ENCODE measurements at regions not wholly inside any gene's neighbourhood (a gene's known extent, or its start where the extent isn't known, plus 50 kb on each side); places are given as distances from the start of the nearest gene placed in this dataset.
A peak's percentile ranks its signal among the peaks of the same experiment; 100 is the strongest.
"Not testable (repeated sequence)": the region's sequence is repeated elsewhere in the genome, so short reads cannot be mapped to it uniquely, and the experiment has no call there.

DNA sequence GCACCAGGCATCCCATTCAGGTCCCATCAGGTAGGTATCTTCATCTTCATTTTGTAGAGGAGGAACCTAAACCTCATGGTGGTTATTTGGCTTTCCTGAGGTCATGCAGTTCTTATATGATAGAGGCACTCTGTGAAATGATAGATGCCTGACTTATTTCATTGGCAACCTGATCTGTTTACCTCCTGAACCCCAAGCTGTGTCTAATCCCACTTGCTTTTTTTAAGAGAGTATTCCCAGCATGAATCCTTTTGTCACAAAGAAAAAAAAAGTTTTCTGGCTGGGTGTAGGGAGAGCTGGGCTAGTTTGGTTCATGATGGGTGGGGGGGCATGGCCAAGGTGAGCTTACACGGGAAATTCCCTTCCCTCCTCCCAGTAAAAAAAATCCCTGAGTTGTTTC is 154.2 kb downstream of the TENT5C start:
- H3K36me3 ChIP-seq: no peaks in the 10 kb centered on the region
- H4K20me1 ChIP-seq: no peaks in the 10 kb centered on the region
- H3K4me3 ChIP-seq: no peak overlapping the region
- no peak for TF ChIP-seq Cebpa-rat (IDR thresholded peaks at IDR 0.05)
- no peaks in the 10 kb centered on the region for H3K27me3 ChIP-seq
- H3K4me2 ChIP-seq: peak overlapping the region in 7 of 11 experiments; percentile 23 to 54 (median 44); a peak in 10 of 22 replicates
- H3K27ac ChIP-seq: no peak overlapping the region
- H3K4me1 ChIP-seq: peaks cover 0 to 24% (median 10%) of the 10 kb centered on the region in 10 experiments; a peak in 13 of 20 replicates
- no peak overlapping the region for H3K9ac ChIP-seq
- H3K9me3 ChIP-seq (replicated peaks in 1 of 11): peaks cover 0 to 8% (median 0%) of the 10 kb centered on the region in 11 experiments; a peak in 1 of 22 replicates

DNA sequence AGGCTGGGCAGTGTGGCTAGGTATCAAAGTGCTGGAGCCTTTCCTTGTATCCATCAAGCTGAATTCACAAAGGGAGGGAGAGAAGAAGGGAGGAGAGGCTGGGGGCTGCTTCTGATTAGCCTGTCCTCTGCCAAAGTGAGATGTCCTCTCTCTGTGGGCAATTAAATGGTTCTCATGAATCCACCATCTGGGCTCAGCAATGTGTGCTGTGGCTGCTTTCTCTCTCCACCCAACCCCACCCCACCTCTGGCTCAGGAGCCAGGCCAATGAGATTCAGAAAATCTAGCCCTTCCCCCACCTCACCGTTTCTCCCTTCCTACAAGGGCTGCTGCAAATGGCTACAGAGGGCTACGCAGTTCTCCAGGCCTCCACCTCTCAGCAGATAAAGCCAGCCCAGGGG is 154.6 kb downstream of the TENT5C start:
- H3K9ac ChIP-seq: no peak overlapping the region
- peaks cover 0 to 8% (median 0%) of the 10 kb centered on the region in 11 experiments; a peak in 1 of 22 replicates for H3K9me3 ChIP-seq (replicated peaks in 1 of 11)
- peak overlapping the region in 7 of 11 experiments; percentile 23 to 54 (median 44); a peak in 11 of 22 replicates for H3K4me2 ChIP-seq
- no peak overlapping the region for H3K27ac ChIP-seq
- no peaks in the 10 kb centered on the region for H3K27me3 ChIP-seq
- no peak overlapping the region for H3K4me3 ChIP-seq
- TF ChIP-seq Cebpa-rat (IDR thresholded peaks at IDR 0.05): no peak
- H3K36me3 ChIP-seq: no peaks in the 10 kb centered on the region
- peaks cover 0 to 24% (median 10%) of the 10 kb centered on the region in 10 experiments; a peak in 13 of 20 replicates for H3K4me1 ChIP-seq
- H4K20me1 ChIP-seq: no peaks in the 10 kb centered on the region

DNA sequence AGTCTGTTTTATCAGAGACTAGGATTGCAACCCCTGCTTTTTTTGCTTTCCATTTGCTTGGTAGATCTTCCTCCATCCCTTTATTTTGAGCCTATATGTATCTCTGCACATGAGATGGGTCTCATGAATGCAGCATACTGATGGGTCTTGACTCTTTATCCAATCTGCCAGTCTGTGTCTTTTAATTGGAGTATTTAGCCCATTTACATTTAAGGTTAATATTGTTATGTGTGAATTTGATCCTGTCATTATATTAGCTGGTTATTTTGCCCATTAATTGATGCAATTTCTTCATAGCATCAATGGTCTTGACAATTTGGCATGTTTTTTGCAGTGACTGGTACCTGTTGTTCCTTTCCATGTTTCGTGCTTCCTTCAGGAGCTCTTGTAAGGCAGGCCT is 161.7 kb downstream of the GDAP2 start:
- not testable (repeated sequence) for H3K27me3 ChIP-seq, H3K4me3 ChIP-seq, H3K9ac ChIP-seq, H3K36me3 ChIP-seq, H3K4me1 ChIP-seq, H3K27ac ChIP-seq, H3K4me2 ChIP-seq, H4K20me1 ChIP-seq
- H3K9me3 ChIP-seq (replicated peaks in 1 of 11): peaks cover 46 to 59% (median 49%) of the 10 kb centered on the region in 11 experiments

DNA sequence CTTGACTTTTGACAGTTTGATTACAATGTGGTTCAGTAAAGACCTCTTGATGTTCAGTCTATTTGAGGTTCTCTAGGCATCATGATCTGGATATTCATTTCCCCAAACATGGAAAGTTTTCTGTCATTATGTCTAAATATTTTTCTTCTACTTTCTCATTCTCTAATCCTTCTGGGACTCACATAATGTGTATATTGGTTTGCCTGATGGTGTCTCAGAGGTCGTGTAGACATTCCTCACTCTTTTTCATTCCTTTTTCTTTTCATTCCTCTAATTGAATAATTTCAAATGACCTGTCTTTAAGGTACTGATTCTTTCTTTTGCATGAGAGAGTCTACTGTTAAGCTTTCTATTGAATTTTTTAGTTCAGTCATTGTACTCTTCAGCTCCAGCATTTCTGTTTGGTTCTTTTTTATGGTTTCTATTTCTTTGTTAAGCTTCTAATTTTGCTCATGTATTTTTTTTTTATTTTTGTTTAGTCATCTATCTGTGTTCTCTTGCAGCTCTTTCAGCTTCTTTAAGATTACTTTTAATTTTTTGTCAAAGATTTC is 158.4 kb downstream of the GDAP2 start:
- H3K9ac ChIP-seq: no peak overlapping the region
- peaks cover 49 to 66% (median 52%) of the 10 kb centered on the region in 11 experiments for H3K9me3 ChIP-seq (replicated peaks in 1 of 11)
- no peaks in the 10 kb centered on the region for H3K27me3 ChIP-seq
- H3K36me3 ChIP-seq: no peaks in the 10 kb centered on the region
- H3K4me3 ChIP-seq: no peak overlapping the region
- no peaks in the 10 kb centered on the region for H4K20me1 ChIP-seq
- no peak overlapping the region for H3K27ac ChIP-seq
- no peak overlapping the region for H3K4me2 ChIP-seq
- no peaks in the 10 kb centered on the region for H3K4me1 ChIP-seq
- TF ChIP-seq Cebpa-rat (IDR thresholded peaks at IDR 0.05): no peak

DNA sequence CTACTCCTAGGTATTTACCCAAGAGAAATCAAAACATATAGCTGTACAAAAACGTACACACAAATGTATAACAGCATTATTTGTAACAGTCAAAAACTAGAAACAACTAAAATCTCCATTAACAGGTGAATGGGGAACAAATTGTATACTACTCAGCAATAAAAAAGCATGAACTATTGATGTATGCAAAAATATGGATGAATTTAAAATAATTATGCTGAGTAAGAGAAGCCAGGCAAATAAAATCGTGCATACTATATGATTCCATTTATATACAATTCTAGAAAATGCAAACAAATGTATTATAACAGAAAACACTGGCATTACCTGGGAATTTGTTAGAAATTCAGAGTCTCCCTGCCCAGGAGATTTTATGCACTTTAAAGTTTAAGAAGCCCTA is 150.1 kb downstream of the GDAP2 start:
- Histone ChIP-seq H3K27me3 (no peaks in the 10 kb centered on the region), H3K36me3 (no peaks in the 10 kb centered on the region), H3K27ac (no peak overlapping the region), H3K4me3 (no peak overlapping the region), H3K9me3 (replicated peaks in 1 of 11) (no peaks in the 10 kb centered on the region), H4K20me1 (no peaks in the 10 kb centered on the region), H3K9ac (no peak overlapping the region), H3K4me2 (no peak overlapping the region), H3K4me1 (no peaks in the 10 kb centered on the region)
- TF ChIP-seq Cebpa-rat (IDR thresholded peaks at IDR 0.05): no peak

DNA sequence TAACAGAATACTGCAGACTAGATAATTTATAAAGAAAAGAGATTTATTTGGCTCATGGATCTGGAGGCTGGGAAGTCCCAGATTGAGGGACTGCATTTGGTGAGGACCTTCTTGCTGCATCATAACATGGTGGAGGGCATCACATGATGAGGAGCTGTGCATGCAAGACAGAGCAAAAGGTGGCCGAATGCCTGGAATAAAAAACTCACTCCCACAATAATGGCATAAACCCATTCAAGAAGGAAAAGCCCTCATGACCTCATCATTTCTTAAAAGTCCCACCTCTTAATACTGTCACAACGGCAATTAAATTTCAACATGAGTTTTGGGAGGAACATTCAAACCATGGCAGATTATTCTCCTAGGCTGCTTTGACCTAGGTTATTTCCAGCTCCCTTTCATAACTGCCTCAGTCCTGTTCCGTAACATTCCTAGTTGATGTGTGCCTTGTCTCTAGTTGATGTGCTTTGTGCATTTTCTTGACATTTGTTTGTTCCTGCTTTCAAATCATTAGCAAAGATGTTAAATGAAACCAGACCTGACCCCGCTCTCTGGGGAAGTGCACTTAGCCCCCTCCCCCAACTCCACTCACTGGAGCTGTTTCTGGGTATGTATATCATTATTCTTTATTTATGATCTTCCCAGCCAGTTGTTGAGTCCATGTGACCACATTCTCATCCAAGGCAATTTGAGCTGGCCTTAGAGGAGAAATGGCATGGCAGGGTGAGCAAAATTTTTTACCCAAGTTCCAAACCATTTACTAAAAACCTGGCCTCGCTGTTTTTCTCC is 148.5 kb downstream of the GDAP2 start:
- H3K9ac ChIP-seq: no peak overlapping the region
- no peak overlapping the region for H3K27ac ChIP-seq
- H3K9me3 ChIP-seq (replicated peaks in 1 of 11): no peaks in the 10 kb centered on the region
- no peaks in the 10 kb centered on the region for H4K20me1 ChIP-seq
- H3K4me1 ChIP-seq: no peaks in the 10 kb centered on the region
- TF ChIP-seq Cebpa-rat (IDR thresholded peaks at IDR 0.05): no peak
- H3K27me3 ChIP-seq: no peaks in the 10 kb centered on the region
- H3K36me3 ChIP-seq: no peaks in the 10 kb centered on the region
- no peak overlapping the region for H3K4me2 ChIP-seq
- H3K4me3 ChIP-seq: no peak overlapping the region

DNA sequence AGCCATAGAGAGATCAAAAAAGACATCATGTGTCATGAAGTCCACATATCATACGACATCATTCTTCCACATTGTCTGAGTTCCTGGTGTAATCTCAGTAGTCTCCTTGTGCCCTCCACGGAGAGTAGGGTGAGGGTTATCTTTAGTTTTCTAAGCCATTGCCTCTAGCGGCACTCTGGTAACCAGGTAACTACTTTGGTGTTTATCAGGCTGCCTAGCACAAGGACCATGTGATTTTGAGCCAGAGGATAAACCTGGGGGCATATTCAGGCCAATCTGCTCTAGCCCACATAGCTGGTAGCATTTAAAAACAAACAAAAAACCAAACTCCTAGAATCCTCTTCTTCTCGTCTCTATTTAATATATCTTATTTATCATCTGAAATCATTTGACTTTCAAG is 147.4 kb downstream of the GDAP2 start:
- Histone ChIP-seq H4K20me1 (no peaks in the 10 kb centered on the region), H3K36me3 (no peaks in the 10 kb centered on the region), H3K9ac (no peak overlapping the region), H3K4me1 (no peaks in the 10 kb centered on the region), H3K4me3 (no peak overlapping the region), H3K4me2 (no peak overlapping the region), H3K9me3 (replicated peaks in 1 of 11) (no peaks in the 10 kb centered on the region), H3K27ac (no peak overlapping the region), H3K27me3 (no peaks in the 10 kb centered on the region)
- TF ChIP-seq Cebpa-rat (IDR thresholded peaks at IDR 0.05): no peak

DNA sequence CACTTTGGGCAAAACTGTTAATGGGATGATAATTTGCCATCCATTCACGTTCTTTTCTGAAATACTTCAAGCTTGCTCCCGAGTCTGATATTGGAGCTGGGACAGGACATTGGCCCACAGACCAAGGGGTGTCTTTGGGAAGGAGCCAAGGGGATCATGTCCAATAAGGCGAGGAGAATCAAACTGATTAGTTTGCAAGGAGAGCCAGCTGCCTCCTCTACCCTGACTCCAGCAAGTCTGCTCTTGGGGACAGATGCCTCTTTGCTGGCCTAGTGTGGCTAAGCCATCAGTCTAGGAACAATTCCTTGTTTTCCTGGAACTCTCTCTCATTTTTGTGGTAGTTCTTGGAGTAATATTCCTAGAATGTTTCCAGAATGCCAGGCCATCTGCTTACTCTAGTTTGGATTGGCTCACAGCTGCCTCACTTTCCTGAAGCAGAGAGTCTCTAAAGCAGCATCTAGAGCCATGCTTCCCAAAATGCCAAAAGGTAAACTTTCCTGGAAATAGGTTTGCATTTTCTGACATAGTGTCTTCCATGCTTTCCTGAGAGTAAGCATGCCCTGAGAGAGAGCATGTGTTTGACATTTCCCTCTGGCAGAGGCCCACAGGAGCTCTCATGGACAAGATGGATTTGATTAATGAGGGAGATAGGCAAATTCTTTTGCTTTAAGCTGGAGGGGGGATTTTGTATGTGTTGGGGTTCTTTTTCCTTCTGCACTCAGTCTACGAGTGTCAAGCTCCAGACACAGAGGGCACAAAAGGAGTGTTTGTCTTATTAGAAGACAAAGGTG is 145.6 kb downstream of the GDAP2 start:
- Histone ChIP-seq H3K9me3 (replicated peaks in 1 of 11) (no peaks in the 10 kb centered on the region), H3K4me3 (no peak overlapping the region)

DNA sequence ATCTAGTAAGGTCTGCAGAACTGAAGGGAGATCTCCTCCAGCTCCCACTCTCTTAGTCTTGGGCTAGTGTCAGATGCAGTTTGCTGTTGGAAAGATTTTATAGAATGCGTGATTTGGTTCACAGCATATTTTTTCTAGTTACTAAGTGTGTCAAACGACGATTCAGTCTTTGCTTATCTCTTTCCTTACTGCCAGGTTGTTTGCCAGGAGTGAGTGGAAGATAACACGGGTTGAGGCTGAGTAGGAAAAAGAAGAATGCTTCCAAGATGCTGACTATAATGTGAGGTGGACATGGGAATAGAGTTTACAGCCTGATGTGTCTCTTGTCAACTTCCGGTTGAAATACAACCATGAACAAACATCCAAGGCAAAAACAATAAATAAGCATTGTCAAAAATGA is 141.4 kb downstream of the GDAP2 start:
- no peak overlapping the region for H3K4me3 ChIP-seq
- H3K36me3 ChIP-seq: no peaks in the 10 kb centered on the region
- no peak overlapping the region for H3K27ac ChIP-seq
- H3K4me1 ChIP-seq: peaks cover 0 to 7% (median 0%) of the 10 kb centered on the region in 10 experiments; a peak in 5 of 20 replicates
- no peaks in the 10 kb centered on the region for H3K27me3 ChIP-seq
- no peak overlapping the region for H3K4me2 ChIP-seq
- no peak overlapping the region for H3K9ac ChIP-seq
- no peaks in the 10 kb centered on the region for H4K20me1 ChIP-seq
- peaks cover 0 to 8% (median 5%) of the 10 kb centered on the region in 11 experiments; a peak in 5 of 22 replicates for H3K9me3 ChIP-seq (replicated peaks in 1 of 11)
- no peak for TF ChIP-seq Cebpa-rat (IDR thresholded peaks at IDR 0.05)

More for the DNA sequence above, 145.6 kb downstream of the GDAP2 start:
- no peaks in the 10 kb centered on the region for H4K20me1 ChIP-seq
- H3K4me1 ChIP-seq: no peaks in the 10 kb centered on the region
- H3K4me2 ChIP-seq: no peak overlapping the region
- H3K36me3 ChIP-seq: no peaks in the 10 kb centered on the region
- TF ChIP-seq Cebpa-rat (IDR thresholded peaks at IDR 0.05): no peak
- H3K9ac ChIP-seq: no peak overlapping the region
- no peak overlapping the region for H3K27ac ChIP-seq
- no peaks in the 10 kb centered on the region for H3K27me3 ChIP-seq
